Forelimb muscle (tissue), 1 donor: ENCODE measurements at regions not wholly inside any gene's neighbourhood (a gene's known extent, or its start where the extent isn't known, plus 50 kb on each side); places are given as distances from the start of the nearest gene placed in this dataset.
"Not testable (repeated sequence)": the region's sequence is repeated elsewhere in the genome, so short reads cannot be mapped to it uniquely, and the experiment has no call there.

Experiments used
- DNase-seq: peaks from one replicate; pipeline ENCODE4 v3.0.0-alpha.2; 2013; ENCODE audit warnings: low read depth

DNA sequence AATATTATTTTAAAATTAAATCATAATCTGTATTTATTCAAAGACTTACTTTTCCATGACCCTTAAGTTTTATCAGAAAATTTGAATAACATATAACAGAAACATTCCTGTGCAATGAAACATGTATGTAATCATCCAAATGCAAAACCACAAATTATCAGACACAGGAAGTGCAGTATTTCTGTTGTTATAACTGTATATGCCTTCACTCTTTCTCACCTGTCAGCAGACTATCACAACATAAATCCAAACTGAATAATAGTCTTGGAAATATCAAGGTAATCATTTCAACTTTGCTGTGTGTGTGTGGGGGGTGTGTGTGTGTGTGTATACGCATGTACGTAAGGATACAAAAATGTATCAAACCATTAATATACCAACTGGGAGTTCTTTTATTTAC lies 285.9 kb downstream of the SLC7A11 start:
- DNase-seq, result no peak

DNA sequence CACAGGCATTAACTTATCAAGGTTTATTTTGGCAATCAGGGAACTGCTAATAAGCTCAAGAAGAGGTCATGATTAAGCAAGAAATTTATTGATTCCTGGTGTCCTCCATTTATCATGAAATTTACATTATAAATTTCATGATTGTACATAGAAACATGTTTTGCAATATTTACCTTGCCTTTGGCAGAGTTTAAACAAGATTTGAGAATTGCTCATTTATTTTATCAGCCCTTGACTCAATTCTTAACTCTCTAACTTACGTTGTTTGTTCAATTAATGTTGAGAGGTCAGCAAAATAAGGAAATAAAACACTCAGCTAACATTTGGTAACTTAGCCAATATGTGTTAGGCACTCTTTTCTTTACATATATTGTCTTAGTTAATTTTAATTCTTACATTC lies 286.6 kb downstream of the SLC7A11 start:
- no peak for DNase-seq

DNA sequence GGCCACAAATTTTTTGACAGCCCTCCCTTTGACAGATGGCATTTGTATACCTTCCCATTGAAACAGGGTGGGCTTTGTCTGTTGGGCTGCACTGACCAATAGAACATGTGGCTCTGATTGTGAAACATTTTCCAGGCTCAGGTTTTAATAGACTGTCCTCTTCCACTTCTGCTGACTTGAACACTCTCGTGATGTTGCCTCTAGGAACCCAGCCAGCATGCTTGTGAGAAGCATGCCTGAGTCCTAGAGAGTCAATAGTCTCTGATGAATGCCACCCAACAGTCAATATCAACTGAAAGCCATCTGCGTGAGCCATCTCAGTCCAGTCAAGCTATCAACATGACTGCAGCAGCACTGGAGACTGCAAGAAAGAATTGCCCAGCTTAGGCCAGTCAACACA lies 290.0 kb downstream of the SLC7A11 start:
- peak; percentile 49 for DNase-seq

DNA sequence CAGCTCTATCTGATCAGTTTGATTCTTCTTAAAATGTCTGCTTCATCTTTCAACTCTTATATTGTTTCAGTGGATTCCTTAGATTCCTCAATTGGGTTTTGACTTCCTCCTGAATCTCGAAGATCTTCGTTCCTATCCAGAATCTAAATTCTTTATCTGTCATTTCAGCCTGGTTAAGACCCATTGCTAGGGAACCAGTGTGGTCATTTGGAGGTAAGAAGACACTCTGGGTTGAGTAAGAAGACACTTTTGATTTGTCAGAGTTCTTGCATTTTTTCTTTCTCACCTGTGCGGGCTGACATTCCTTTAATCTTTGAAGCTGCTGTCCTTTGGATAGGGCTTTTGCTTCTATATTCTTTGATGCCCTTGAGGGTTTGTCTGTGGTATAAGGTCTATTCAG lies 291.9 kb downstream of the SLC7A11 start:
- DNase-seq, result no peak

DNA sequence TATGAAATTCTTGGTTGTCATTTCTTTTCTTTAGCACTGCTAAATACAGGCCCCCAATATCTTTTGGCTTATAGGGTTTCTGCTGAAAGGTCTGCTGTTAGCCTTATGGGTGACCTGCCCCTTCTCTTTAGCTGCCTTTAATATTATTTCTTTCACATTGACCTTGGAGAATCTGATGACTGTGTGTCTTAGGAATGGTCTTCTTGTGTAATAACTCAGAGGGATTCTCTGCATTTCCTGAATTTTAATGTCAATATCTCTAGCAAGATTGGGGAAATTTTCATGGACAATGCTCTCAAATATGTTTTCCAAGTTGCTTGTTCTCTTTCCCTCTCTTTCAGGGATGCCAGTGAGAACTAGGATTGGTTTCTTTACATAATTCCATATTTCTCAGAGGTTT lies 292.4 kb downstream of the SLC7A11 start:
- no peak for DNase-seq

DNA sequence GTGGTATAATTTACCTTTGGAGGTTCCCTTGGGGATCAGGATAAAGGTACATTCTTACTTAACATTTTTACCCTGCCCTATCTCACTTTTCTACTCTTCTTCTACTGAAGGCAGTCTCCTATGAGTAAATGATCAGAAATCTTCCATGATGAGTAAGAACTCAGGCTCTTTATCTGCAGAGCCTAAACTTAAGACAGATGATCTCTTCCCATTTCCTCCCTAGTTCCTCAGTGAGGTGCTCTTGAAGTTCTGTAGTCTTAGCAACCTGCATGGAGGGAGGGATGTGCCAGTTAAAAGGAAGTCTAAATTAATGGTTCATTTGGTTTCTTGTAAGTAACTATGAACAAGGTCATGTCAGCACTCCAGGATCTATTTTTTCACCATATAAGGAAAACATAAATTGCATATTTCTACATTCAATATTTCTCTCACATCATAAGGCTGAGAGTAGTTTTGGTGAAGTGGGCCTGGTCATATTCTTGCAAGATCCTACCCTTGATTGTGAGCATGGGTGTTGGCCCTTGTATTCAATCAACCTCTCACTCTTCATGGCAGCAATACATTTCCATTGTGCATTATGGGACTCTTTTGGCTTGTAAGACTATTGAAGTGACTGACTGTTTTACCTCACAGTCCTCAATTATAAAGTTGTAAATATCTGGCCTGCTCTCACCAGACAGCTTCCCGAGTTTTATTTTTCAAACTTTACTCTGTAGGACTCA lies 295.5 kb downstream of the SLC7A11 start:
- no peak for DNase-seq

DNA sequence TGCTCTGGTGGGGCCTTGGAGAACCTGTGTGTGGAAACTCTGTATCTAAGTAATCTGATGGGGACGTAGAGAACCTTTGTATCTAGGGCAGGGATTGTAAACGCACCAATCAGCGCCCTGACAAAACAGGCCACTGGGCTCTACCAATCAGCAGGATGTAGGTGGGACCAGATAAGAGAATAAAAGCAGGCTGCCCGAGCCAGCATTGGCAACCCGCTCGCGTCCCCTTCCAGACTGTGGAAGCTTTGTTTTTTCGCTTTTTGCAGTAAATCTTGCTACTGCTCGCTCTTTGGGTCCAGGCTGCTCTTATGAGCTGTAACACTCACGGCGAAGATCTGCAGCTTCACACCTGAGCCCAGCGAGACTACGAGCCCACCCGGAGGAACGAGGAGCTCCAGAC lies 299.3 kb downstream of the SLC7A11 start:
- DNase-seq, result not testable (repeated sequence)

DNA sequence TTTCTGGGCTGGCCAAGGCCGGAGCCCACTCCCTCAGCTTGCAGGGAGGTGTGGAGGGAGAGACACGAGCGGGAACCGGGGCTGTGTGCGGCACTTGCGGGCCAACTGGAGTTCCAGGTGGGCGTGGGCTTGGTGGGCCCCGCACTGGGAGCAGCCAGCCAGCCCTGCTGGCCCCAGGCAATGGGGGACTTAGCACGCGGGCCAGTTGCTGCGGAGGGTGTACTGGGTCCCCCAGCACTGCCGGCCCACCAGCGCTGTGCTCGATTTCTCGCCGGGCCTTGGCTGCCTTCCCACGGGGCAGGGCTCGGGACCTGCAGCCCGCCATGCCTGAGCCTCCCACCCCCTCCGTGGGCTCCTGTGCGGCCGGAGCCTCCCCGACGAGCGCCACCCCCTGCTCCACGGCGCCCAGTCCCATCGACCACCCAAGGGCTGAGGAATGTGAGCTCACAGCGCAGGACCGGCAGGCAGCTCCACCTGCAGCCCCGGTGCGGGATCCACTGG lies 300.1 kb downstream of the SLC7A11 start:
- DNase-seq, result not testable (repeated sequence)

DNA sequence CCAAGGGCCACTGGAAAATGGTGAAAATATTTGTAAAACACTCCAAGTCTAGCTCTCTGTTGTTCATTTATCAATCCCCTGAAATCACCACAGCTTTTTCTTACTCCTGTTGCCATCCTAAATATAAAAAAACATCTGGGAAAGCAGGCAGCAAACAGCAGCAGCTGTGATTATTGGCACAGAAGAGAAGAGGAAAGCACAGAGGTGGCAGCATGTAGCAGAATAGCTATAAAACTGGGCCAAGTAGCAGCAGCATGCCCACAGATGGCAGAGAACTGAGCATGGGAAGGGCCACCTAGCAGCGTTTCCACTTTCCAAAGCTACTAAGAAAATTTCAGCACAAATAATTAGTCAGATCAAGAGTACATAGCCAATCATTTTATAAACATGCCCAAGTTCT lies 307.2 kb downstream of the SLC7A11 start:
- DNase-seq, result peak; percentile 4

DNA sequence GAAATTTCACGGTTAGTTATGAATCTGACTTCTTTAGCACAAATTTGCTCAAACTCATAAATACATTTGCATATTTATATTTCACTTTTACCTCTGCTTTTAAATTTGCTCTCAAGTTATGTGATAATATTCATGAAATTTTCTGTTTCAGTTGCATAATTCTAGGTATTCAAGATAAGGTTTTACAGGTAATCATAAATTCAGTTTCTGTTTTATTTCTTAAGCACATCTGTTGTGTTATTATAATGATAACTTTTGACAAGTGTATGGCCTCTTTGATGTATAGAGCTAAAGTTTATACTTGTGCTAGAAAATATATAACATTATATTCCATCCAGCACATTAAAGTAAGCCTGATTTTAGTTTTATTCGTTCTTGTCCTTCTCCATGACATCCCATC lies 308.1 kb downstream of the SLC7A11 start:
- DNase-seq, result no peak

DNA sequence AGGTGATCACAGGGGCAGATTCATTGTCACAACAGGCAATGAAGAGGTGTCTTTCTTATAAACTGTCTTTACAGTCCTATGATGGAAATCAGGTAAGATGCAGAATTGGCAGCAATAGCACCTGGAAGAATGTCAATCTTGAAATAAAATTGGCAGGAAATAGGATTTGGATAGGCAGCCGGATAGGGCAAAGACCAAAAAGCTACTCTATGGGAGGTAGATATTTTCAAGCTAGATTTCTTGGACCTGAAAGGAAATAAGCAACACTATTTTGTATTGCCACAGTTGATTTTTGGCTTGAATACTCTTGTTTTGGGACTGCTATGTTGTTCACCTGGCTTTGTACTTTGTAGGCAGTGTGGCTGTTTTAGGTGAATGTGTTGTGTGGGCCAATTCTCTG lies 314.2 kb downstream of the SLC7A11 start:
- DNase-seq, result no peak

DNA sequence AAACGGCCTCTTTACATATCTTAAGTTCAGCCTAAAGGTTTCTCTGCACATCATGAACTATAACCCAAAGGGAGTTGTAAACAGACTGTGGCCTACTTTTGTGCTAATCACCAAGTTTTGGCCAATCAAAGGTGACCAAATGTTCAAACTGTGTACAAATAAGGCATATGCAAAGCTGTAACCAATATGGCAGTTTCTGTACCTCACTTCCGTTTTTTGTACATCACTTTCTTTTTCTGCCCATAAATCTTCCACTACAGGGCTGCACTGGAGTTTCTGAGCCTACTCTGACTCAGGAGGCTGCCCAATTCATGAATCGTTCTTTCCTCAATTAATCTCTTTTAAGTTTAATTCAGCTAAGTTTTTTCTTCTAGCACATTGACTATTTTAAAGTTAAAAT lies 318.7 kb downstream of the SLC7A11 start:
- DNase-seq, result no peak

DNA sequence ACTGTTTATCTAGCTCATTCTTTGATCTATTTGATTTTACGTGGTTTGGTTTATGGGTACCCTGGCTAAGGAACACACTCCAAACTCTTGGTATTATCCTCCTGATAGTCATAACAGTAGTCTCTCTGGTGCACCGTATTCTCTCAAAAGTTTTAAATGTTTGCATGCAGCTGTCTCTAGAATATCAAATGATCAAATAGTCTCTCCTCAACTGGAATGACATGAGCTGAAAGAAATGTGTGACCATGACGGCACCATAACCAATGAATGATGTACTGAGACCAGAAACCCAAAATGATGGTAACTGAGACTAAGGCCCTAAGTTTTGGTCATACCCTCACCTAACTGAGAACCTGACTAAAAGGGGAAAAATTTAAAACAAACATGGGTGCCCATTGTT lies 319.4 kb downstream of the SLC7A11 start:
- no peak for DNase-seq

DNA sequence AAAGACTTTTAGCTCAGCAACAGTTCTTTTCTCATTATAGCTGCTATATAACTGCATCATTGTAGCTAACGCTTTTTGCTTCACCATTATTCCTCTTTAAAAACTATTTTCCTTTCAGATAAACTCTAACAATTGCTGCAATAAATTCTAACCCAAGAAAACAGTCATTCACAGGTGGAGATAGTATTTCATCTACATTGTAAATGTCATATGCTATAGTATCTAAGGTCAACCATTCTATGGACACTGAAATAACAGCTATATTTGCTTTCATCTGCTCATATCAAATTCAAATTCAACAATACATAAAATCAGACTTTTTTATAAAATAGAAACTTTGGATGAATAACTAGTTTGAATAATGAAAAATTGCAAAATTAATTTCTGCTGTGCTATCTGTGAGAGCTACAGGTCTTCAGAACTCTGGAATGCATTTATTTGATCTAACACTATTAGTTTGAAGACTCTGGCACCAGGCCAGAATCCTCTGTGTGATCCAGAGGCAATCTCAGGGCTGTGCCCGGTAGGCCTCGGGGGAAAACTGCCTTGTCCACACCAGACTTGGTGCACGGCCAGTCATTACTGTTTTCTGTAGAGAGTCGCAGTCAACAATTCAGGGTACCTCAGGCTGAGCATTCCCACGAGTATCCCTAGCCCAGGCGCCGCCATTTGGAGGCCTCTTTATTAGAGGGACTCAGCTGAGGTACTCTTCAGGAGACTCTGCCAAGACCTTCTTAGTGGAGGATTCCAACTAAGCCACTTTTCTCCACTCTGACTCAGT lies 332.4 kb downstream of the SLC7A11 start:
- DNase-seq, result no peak

DNA sequence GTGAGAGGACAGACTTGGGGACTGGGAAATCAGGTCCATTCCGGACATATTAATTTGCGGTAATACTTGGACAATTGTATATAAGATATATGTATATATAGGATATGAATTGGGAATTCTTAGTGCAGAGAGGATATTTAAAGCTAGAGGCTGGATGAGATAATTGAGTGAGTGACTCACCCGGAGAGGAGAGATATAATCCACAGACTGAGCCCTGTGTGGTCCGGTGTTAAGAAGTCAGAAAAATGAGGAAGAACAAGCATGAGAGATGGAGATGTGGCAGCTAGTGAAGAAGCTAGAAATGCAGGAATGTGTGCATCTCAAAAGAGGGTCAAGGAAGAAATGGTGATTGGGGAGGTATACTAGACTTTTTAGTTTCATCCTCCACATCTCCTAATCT lies 336.2 kb downstream of the SLC7A11 start:
- no peak for DNase-seq

DNA sequence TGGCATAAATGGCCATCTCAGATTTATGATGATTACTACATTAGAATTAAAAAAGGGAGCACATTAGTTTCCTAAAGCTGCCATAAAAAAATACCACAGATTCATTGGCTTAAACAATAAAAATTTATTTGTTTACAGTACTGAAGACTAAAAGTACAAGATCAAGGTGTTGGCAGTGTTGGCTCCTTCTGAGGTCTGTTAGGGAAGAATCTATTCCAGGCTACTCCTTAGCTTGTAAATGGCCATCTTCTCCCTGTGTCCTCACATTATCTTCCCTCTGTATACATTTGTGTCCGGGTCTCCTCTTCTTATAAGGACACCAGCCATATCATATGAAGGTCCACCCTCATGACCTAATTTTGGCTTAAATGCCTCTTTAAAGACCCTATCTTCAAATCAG lies 341.0 kb downstream of the SLC7A11 start:
- no peak for DNase-seq

DNA sequence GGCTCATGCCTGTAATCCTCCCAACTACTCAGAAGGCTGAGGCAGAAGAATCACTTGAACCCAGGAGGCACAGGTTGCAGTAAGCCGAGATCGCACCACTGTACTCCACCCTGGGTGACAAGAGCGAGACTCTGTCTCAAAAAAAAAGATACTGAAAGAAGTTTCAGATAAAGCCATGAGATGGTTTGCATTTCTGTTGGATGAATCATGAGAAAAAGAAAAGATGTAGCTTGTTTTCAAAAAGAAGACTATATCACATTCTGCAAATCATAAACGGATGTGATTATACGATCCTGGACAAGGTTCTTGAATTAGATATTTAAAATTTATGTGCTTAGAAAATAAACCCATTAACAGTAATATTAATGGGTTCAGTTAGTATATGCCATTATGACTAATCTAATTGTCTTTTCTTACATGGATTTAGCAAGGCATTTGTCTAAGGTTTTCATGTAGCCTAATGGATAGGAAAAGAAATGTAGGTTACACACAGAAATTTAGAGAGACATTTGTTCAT lies 345.9 kb downstream of the SLC7A11 start:
- DNase-seq, result no peak

DNA sequence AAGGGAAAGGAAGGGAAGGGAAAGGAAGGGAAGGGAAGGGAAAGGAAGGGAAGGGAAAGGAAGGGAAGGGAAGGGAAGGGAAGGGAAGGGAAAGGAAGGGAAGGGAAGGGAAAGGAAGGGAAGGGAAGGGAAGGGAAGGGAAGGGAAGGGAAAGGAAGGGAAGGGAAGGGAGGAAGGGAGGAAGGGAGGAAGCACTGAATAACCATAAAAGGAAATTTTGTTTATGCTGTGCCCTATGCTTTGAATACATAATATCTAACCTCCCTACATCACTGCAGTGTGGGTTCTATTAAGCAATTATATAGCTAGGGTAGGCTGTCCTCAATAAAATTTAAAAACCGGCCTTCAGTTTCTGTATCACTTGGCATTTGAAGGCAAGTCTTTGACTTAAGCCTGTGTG lies 346.6 kb downstream of the SLC7A11 start:
- DNase-seq, result not testable (repeated sequence)

DNA sequence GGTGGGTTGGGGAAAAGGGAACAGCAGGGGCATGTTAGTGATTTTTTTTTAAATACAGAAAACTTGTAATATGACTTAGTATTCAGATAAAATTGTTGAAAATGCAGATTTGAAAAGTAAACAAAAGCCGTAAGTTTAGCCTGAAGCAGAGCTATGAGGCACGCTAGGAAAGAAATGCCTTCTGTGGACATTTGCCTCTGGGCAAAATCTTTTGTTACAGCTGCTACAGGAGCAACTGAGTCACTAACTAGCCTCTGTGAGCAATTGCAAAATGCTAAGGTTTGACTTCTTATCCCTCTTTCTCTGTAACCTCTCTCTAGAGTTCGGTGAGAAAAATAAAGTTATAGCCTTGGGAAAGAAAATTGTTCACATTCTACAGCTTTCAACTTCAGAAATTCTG lies 350.0 kb downstream of the SLC7A11 start:
- no peak for DNase-seq

DNA sequence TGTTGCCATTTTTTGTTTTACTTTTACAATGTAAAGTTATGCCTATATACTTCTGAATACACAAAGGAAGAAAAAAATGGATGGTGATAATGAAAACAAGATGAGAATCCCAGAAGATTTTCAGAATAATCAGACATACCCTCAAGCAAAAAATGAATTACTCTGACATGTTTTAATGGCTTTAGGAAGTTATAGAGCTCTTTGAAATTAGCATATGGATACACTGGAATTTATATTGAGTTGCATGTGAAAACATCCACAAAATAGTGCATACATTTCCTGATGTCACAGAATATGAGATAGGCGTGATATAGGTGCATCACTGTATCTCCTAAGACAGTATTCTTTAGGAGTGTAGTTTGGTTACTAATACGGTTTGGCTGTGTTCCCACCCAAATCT lies 351.3 kb downstream of the SLC7A11 start:
- DNase-seq, result no peak

DNA sequence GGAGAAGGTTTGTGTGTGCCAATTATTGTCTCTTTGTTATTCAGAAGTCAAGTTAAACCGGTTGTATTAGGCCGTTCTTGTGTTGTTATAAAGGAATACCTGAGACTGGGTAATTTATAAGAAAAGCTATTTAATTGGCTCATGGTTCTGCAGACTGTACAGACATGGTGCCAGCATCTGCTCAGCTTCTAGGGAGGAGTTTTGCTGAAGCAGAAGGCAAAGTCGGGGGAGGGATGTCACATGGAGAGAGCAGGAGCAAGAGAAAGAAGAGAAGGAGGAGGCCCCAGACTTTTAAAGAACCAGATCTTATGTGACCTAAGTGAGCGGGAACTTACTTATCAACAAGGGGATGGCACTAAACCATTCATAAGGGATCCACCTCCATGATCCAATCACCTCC lies 349.3 kb upstream of the PCDH18 start:
- DNase-seq, result no peak

DNA sequence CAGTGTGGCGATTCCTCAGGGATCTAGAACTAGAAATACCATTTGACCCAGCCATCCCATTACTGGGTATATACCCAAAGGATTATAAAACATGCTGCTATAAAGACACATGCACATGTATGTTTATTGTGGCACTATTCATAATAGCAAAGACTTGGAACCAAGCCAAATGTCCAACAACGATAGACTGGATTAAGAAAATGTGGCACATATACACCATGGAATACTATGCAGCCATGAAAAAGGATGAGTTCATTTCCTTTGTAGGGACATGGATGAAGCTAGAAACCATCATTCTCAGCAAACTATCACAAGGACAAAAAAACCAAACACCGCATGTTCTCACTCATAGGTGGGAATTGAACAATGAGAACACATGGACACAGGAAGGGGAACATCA lies 335.8 kb upstream of the PCDH18 start:
- DNase-seq, result not testable (repeated sequence)

DNA sequence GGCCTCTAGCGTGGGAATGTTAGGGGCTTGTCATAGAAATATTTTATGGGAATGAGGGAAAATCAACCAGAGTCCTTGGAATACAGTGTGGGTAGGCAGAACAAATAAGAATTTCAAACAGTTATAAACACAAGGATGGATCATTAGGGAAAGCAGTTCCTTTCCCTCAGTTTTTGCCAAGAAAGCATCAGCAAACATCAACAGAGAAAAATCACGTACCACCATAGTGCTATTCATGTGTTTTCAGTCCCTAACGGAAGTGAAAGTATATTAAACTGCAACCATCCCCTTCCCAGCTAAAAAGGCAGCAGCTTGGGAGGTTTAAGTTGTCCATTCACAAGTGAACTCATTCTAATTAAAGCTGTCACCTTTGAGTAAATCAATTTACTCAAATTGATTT lies 334.4 kb upstream of the PCDH18 start:
- DNase-seq, result no peak
